OCI-M2 (cell line): ENCODE measurements at regions not wholly inside any gene's neighbourhood (a gene's known extent, or its start where the extent isn't known, plus 50 kb on each side); places are given as distances from the start of the nearest gene placed in this dataset.
"Not testable (repeated sequence)": the region's sequence is repeated elsewhere in the genome, so short reads cannot be mapped to it uniquely, and the experiment has no call there.

Experiments
- DNase-seq: peaks from one replicate; lab custom pipeline; 2025; ENCODE audit not compliant: unreplicated experiment; lab: John Stamatoyannopoulos, UW

GRCh38 chr2:105502625-105503334 lies 103.9 kb upstream of the FHL2 start:
- DNase-seq = no peak

DNA sequence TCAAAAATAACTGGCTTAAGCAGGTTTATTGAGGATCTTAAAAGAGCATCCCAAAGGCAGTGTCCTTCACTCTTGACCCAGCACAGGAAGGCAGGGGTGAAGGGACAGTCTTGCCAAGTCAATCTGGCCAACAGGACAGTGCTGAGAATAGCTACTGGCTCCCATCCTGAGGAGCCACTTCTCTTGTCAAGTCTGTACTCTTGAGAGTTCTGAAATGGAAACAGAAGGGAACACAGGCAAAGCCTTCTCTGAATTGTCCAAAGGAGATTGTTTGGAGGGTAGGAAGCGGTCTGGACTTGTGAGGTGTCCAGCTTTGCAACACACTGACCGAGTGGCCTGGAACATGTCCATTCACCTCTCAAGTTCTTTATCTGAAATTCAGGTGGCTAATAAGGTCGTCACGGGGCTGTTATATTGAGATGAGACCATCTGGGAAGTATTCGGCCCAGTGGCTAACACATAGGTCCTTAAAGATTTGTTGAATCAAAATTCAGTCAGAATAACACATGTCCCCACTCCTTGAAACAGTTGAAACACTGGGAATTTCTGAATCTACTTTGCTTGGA lies 99.5 kb upstream of the FHL2 start:
- DNase-seq = no peak

DNA sequence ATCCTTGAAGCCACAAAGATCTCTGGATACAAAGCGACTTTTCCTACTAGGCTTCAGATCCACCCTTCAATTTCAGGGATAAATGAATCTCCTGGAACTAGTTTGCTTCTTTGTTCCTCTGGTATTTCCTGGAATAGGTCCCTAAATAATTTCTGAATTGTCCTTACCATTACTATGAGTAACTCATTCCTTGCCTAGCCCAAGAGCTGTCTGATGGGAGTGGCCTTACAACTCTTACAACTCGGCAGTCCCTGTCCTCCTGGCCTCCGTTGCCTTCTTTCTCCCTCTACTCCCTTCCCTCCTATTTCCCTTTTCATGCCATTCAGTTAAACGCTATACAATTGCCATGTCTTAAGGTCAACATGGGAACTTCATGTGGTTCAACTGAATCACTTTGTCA lies 98.2 kb upstream of the FHL2 start:
- no peak for DNase-seq

- no peak for DNase-seq
These were observed 97.4 kb upstream of the FHL2 start for GRCh38 chr2:105496271-105496670.

- no peak for DNase-seq
These were observed 96.0 kb upstream of the FHL2 start for GRCh38 chr2:105494683-105495425.

GRCh38 chr2:105490956-105491355 lies 92.1 kb upstream of the FHL2 start:
- DNase-seq = no peak

GRCh38 chr2:105490204-105490603 lies 91.4 kb upstream of the FHL2 start:
- no peak for DNase-seq

DNA sequence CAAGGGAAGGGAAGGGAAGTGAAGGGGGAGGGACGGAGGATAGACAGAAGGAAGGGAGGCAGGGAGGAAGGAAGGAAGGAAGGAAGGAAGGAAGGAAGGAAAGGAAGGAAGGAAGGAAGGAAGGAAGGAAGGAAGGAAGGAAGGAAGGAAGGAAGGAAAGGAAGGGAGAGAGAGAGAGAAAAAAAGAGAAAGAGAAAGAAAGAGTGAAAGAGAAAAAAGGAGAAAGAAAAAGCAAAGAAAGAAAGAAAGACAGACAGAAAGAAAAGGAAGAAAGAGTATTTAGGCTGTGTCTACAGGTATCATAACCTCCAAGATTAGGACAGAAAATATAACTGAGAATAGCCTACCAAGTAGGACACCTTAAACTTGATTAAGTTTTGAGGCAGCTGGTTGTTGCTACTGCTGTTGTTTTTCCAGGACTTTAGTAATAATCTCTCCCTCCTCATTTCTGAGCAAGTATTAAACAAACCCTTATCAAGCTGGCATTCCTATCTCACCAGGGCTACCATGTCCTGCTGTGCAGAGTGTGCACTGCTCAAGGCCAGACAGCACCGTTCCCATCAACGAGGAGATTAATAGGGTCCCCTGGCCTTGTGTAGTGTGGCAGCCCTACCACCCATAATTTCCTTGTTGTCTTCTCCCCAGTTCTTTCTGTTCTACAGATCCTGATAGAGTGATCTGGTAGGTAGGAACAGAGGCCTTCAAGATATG lies 90.5 kb upstream of the FHL2 start:
- DNase-seq = no peak

GRCh38 chr2:105488285-105488684 lies 89.4 kb upstream of the FHL2 start:
- DNase-seq = no peak

GRCh38 chr2:105487142-105488069 lies 88.6 kb upstream of the FHL2 start:
- no peak for DNase-seq

DNA sequence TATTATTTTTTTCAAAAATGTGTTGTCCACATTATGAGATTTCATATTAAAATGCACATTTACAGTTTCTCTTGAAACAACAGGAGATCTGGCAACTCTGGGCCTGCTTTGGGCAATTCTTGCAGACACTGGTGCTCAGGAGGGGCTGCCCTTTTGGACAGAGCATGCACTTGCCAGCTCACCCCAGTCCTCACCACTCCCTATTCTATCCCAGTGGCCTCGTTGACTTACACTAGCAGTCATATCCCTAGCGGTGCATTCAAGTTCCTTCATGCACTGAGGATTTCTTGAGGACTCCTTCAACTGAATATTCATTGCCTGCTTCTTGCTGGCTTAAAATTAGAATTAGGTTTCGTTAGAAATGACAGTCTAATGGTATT lies 87.9 kb upstream of the FHL2 start:
- DNase-seq = no peak

DNA sequence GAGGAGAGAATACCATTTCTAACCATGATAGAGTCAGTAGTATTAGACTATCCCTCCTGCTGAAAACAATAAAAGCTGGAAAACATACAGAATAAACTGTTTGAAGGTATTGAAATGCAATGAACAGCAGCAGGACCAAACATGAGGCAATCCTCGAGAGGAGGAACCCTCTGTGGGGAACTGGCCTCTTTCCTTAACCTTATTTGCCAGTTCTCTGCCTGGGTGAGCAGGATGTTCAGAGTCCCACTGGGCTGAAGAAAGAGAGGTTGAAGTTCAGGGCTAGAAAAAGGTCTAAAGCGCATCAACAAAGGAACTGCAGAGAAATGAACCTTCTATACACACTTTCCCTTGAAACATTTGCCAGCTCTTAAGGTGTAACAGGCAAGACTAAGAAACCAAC lies 79.8 kb upstream of the FHL2 start:
- no peak for DNase-seq

DNA sequence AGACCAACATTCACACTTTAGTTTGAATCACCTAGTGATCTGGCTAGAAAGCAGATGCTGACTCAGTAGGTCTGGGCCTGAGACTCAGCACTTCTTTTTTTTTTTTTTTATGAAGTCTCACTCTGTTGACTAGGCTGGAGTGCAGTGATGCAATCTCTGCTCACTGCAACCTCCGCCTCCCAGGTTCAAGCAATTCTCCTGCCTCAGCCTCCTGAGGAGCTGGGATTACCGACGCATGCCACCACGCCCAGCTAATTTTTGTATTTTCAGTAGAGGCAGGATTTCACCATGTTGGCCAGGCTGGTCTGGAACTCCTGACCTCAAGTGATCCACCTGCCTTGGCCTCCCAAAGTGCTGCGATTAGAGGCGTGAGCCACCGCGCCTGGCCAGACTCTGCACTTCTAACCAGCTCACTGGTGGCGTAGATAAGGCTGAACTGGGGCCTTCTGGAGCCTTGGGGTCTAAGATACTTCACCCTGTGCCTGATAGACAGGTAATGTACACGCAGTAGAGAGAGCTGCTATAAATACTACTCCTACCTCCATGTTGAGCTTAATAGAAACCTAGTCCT lies 78.3 kb upstream of the FHL2 start:
- DNase-seq = not testable (repeated sequence)

DNA sequence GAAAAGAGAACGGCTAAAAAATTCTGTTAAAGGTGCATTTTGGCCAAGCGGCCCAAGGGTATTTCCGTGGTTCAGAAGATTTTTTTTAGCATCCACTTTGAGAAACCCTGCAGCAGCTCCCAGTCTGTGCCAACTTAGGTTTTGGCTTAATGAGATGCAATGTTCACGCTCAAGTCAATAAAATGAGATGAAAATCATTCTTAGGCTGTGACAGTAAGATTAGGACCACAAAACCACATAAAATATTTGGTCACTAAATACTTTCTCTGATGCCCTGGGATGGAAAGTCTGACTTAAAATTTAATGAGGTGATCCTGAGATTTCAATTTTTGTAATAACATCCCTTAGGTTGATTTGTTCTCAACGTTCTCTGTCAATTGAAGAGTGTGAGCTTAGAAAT lies 74.2 kb upstream of the FHL2 start:
- no peak for DNase-seq

- DNase-seq = no peak
These were observed 72.1 kb upstream of the FHL2 start for GRCh38 chr2:105470979-105471378.

DNA sequence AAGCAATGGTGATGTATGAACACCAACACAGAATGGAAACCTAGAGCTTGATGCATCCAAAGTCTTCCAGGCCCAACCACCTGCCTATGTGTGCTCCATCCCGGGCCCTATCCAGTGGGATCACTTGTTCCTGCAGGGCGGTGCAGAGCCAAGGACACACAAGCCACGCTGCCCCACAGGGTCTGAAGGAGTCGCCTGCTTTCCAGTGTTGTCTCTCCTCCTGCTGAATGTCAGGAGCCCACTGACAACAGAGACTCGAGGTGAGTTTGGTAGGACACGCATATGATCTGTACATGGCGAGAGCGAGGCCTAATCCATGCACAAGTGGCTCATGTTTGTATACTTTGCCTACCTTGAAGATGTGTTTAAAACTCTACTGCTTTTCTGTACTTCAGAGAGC lies 70.9 kb upstream of the FHL2 start:
- DNase-seq = no peak

DNA sequence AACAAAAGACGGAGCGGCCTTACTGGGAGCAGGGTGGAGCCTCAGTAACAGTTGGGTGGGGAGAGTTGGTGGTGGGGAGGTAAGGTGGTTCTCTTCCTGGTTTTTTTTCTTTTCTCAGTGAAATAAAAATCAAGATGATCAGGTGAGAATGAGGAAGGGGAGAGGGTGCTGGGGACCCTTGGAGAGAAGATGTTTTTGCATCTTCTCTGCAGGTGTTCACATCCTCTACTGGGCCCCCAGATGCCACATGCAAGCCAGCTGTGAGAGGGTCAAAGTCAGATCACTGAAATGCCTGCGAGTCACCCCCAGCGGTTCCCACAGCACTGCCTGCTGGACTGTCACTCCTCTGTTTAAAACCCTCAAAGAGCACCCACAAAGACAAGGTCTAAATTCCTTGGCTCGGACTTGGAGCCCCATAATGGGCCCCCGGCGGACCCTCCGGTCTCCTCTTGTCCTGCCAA lies 69.8 kb upstream of the FHL2 start:
- DNase-seq = no peak

DNA sequence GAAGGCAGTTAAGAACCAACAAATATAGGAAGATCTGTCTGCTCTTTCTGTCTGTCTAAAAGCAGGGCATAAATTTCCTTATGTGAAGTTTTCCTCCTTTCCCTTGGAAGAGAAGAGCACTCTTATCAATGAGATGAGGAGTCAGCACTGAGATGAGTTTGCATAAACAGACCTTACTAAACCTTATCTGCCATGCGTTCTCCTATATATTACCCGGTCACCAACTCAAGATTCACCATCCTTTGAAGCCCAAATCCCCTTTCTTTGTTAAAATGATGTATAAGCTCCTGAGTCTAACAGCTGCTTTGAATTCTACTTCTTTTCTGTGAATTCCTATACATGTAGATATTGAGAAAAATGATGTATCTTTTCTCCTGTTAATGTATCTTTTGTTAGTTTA lies 65.5 kb upstream of the FHL2 start:
- DNase-seq = no peak

DNA sequence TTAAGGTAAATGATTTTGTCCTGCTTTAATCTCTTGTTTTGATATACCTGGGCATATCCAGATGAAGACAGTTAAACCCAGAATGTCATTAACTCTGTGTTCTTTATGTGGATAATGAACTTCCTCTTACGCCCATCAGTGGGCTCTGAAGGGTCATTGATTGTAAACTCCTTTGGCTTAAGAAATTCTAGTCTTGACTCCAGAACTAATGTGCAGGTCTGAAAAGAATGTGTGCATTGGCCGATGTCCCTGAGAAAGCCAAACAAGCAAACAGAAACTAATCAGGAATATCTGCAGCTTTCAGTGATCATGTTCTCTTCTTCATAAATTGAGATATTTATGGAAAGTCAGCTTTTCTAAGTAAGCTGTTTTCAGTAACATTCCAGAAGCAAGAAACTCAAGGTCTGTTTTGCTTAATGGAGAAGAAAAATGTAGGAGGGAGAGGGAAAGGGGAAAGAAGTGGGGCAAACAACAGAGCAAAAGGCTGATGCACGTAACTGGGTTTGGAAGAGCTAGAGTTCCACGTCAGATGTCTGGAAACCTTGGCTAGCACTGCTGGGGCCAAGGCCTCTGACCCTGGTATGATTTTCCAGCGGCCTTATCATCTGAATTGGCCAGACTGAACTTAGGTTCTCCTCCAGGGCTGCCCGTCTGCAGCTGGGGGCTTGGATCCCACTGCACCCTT lies 61.3 kb upstream of the FHL2 start:
- DNase-seq = no peak

GRCh38 chr2:105458076-105458475 lies 59.2 kb upstream of the FHL2 start:
- no peak for DNase-seq
